ENCODE measurements at regions not wholly inside any gene's neighbourhood (a gene's known extent, or its start where the extent isn't known, plus 50 kb on each side); places are given as distances from the start of the nearest gene placed in this dataset.

DNA sequence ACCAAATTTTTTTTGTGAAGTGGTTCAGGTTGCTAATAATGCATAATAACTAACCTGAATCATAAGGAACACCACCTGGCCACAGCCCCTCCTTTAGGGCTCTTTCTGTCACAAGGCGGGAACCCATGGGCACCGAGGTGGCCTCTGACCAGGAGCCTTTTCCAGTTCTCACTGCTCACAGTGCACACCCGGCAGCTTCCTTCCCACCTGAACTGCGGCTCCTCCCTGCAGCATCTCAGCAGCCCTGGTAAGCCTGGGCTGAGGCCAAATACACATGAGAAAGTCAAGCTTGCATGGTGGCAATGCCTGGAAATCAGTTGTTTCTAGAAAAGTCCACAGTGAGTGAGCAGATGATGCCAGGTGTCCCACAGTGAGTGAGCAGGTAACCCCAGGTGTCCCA, 77.6 kb upstream of the SNTG2 start:
- H3K4me3 Mint-ChIP-seq (ENCODE audit: unreplicated experiment) = no peak overlapping the region

DNA sequence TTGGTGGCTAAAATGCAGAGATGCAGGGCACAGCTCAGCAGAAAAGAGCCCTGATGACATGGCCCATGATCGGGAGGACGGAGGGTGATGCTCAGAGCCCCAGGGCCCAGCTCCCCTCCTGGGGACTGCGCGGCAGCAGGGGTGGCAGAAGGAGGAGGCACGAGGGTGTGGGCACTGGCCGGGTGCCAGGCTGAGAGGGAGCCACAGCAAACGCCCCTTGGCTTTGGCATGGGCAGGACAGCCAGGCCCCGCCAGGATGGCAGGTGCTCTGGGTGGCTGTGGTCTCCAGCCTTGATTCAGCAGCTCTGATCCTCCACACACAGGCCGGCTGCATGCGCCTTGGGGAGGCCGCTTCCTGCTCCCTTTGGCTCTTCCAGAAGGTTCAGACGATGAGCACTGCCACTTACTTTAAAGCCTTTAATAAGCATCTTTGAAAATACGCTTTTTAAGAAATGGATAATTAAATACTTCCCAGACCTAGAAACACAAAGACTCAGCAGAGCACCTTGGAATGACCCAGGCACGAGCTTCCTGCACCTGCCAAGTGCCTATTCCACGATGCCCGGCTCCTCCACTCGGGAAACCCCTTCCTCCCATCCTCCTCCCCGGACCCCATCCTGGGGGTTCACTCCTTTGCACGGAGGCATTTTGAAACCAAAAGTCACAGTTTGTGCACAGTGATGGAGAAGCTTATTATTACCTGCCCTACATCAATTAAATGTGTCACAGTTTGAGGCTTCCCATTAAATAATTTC, 78.5 kb upstream of the SNTG2 start:
- Mint-ChIP-seq H3K4me1 (ENCODE audit: low read depth, unreplicated experiment) (no peaks in the 10 kb centered on the region), H3K9me3 (ENCODE audit: unreplicated experiment) (peaks cover 2% of the 10 kb centered on the region), H3K4me3 (ENCODE audit: unreplicated experiment) (no peak overlapping the region), H3K36me3 (ENCODE audit: unreplicated experiment) (no peaks in the 10 kb centered on the region), H3K27ac (ENCODE audit: unreplicated experiment) (no peak overlapping the region), H3K27me3 (ENCODE audit: unreplicated experiment) (peaks cover 4% of the 10 kb centered on the region)
- DNase-seq = no peak
- TF ChIP-seq, protein P1, sequence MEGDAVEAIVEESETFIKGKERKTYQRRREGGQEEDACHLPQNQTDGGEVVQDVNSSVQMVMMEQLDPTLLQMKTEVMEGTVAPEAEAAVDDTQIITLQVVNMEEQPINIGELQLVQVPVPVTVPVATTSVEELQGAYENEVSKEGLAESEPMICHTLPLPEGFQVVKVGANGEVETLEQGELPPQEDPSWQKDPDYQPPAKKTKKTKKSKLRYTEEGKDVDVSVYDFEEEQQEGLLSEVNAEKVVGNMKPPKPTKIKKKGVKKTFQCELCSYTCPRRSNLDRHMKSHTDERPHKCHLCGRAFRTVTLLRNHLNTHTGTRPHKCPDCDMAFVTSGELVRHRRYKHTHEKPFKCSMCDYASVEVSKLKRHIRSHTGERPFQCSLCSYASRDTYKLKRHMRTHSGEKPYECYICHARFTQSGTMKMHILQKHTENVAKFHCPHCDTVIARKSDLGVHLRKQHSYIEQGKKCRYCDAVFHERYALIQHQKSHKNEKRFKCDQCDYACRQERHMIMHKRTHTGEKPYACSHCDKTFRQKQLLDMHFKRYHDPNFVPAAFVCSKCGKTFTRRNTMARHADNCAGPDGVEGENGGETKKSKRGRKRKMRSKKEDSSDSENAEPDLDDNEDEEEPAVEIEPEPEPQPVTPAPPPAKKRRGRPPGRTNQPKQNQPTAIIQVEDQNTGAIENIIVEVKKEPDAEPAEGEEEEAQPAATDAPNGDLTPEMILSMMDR (IDR thresholded peaks at IDR 0.05; ENCODE audit: partially characterized antibody, unreplicated experiment) = no peak

More for the DNA sequence above, 77.6 kb upstream of the SNTG2 start:
- DNase-seq = no peak
- no peaks in the 10 kb centered on the region for H3K4me1 Mint-ChIP-seq (ENCODE audit: low read depth, unreplicated experiment)
- H3K36me3 Mint-ChIP-seq (ENCODE audit: unreplicated experiment) = no peaks in the 10 kb centered on the region
- H3K27me3 Mint-ChIP-seq (ENCODE audit: unreplicated experiment) = peaks cover 4% of the 10 kb centered on the region
- no peaks in the 10 kb centered on the region for H3K9me3 Mint-ChIP-seq (ENCODE audit: unreplicated experiment)
- TF ChIP-seq, protein P1 (IDR thresholded peaks at IDR 0.05; ENCODE audit: partially characterized antibody, unreplicated experiment) = no peak
- no peak overlapping the region for H3K27ac Mint-ChIP-seq (ENCODE audit: unreplicated experiment)

DNA sequence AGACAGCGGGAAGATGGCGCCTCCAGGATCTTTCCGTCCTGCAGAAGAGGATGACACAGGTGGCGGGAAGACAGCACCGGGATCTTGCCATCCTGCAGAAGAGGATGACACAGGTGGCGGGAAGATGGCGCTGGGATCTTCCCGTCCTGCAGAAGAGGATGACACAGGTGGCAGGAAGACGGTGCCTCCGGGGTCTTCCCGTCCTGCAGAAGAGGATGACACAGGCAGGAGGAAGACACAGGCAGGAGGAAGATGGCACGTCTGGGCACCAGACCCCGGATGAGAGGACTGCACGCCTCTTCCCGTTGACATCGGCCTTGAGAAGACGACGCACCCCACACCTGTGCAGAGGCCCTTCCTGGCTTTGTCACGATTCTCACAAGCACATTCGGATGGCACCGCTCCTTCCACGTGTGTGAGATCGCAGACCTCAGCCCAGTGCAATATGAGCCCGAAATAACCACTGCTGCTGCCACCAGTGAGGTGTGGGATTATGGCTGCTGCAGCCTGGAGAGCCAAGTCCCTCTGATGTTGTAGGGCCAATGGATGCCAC, 79.4 kb upstream of the SNTG2 start:
- no peak for DNase-seq
- TF ChIP-seq, protein P1 (IDR thresholded peaks at IDR 0.05; ENCODE audit: partially characterized antibody, unreplicated experiment) = no peak
- peaks cover 2% of the 10 kb centered on the region for H3K9me3 Mint-ChIP-seq (ENCODE audit: unreplicated experiment)
- no peaks in the 10 kb centered on the region for H3K36me3 Mint-ChIP-seq (ENCODE audit: unreplicated experiment)
- H3K27me3 Mint-ChIP-seq (ENCODE audit: unreplicated experiment) = peaks cover 4% of the 10 kb centered on the region
- H3K4me3 Mint-ChIP-seq (ENCODE audit: unreplicated experiment) = no peak overlapping the region
- H3K27ac Mint-ChIP-seq (ENCODE audit: unreplicated experiment) = no peak overlapping the region
- H3K4me1 Mint-ChIP-seq (ENCODE audit: low read depth, unreplicated experiment) = peaks cover 6% of the 10 kb centered on the region

DNA sequence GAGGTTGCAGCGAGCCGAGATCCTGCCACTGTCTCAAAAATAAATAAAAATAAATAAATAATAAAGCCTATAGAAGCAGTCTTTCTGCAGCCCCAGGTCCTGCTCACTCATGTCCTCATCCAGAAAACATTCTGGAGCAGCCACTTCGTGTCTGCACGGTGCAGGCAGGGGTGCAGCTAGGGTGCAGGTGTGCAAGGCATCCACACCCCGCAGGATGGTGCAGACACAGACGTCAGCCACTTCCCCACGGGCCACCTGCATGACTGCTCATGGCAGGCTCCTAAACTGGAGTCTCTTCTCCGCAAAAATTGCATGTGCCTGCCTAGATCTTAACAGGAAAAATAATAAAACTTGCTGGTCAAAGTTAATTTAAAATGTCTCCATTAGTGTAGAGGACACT, 80.2 kb upstream of the SNTG2 start:
- Mint-ChIP-seq H3K4me3 (ENCODE audit: unreplicated experiment) (no peak overlapping the region), H3K9me3 (ENCODE audit: unreplicated experiment) (peaks cover 2% of the 10 kb centered on the region)

More for the DNA sequence above, 80.2 kb upstream of the SNTG2 start:
- TF ChIP-seq, protein P1 (IDR thresholded peaks at IDR 0.05; ENCODE audit: partially characterized antibody, unreplicated experiment) = no peak
- H3K36me3 Mint-ChIP-seq (ENCODE audit: unreplicated experiment) = no peaks in the 10 kb centered on the region
- H3K4me1 Mint-ChIP-seq (ENCODE audit: low read depth, unreplicated experiment) = peaks cover 14% of the 10 kb centered on the region
- no peak for DNase-seq
- H3K27me3 Mint-ChIP-seq (ENCODE audit: unreplicated experiment) = peaks cover 4% of the 10 kb centered on the region
- H3K27ac Mint-ChIP-seq (ENCODE audit: unreplicated experiment) = no peak overlapping the region

All from glutamatergic neuron (in vitro differentiated cells).